K562 (cell line): ENCODE measurements at regions not wholly inside any gene's neighbourhood (a gene's known extent, or its start where the extent isn't known, plus 50 kb on each side); places are given as distances from the start of the nearest gene placed in this dataset.

Experiments
- ATAC-seq: fragments of 200-7000 bp; cut with Tn5 transposase; 3 replicates; pipeline ENCODE4 v1.9.1; 2020; ENCODE audit warnings: moderate library complexity
- BruUV-seq: library from RNA; stranded (reverse); fragments of 400-500 nt; replicated peaks from 2 replicates; lab custom pipeline; 2021; lab: Mats Ljungman, UMichigan
- CTCF ChIA-PET: fragments of 300-600 bp; formaldehyde crosslinking; extraction: SDS; loops from one replicate; lab custom pipeline; 2021; ENCODE audit warnings: low intra/inter-chr PET ratio; lab: Yijun Ruan, JAX
- POLR2A ChIA-PET: fragments of 300-600, 350-650 bp; sonication (Branson Sonifier 250); formaldehyde crosslinking; extraction: SDS; loops from one replicate; lab custom pipeline; 2021; ENCODE audit warnings: antibody characterized with exemption, inconsistent platforms; lab: Yijun Ruan, JAX
- DNase-seq, 4 experiments: peaks; one replicate each; pipeline versions ENCODE4 v3.0.0 to v3.0.0-alpha.2; 2011 to 2018; ENCODE audit warnings: low spot score in 3 of 4, mixed read lengths in 3 of 4; ENCODE audit errors: extremely low read depth in 1 of 4
- FAIRE-seq: peaks from 2 replicates; lab custom pipeline; 2011; peaks lifted over from hg19 to GRCh38; lab: Jason Lieb, UNC
- H2AFZ ChIP-seq: 2 replicates; pipeline ENCODE4 v1.6.0; 2011; ENCODE audit warnings: low read depth, low read length, control low read depth, inconsistent platforms
- H3K27ac ChIP-seq: fragments of 200-600 bp; 3 replicates; pipeline ENCODE4 v1.8.0; 2011; ENCODE audit warnings: low read depth, mild to moderate bottlenecking, control low read depth, inconsistent platforms, low read length, moderate library complexity, mixed read lengths; ENCODE audit errors: extremely low read depth
- H3K27me3 ChIP-seq, 2 experiments: fragments of 300-600 bp in 1 of 2; 2 replicates in 1 of 2; 3 replicates in 1 of 2; pipeline versions ENCODE4 v1.6.0 to v1.8.0; 2011; ENCODE audit warnings: inconsistent platforms in 2 of 2, low read length in 2 of 2, mild to moderate bottlenecking in 1 of 2, mixed read lengths in 1 of 2, moderate library complexity in 1 of 2; ENCODE audit not compliant: control insufficient read depth in 2 of 2, insufficient read depth in 2 of 2
- H3K36me3 ChIP-seq: fragments of 300-600 bp; 3 replicates; pipeline ENCODE4 v1.8.0; 2011; ENCODE audit warnings: mild to moderate bottlenecking, low read length, inconsistent platforms; ENCODE audit not compliant: control insufficient read depth, insufficient read depth
- H3K4me1 ChIP-seq, 2 experiments: fragments of 200-600 bp in 1 of 2; replicated peaks in 1 of 2; 2 replicates in 1 of 2; 3 replicates in 1 of 2; pipeline versions ENCODE4 v1.5.1 to v1.8.0; 2011; ENCODE audit warnings: inconsistent platforms in 2 of 2, low read length in 2 of 2, mild to moderate bottlenecking in 1 of 2, mixed read lengths in 1 of 2, moderate library complexity in 1 of 2; ENCODE audit not compliant: control insufficient read depth in 2 of 2, insufficient read depth in 2 of 2
- H3K4me2 ChIP-seq: 2 replicates; pipeline ENCODE4 v1.6.1; 2011; ENCODE audit warnings: low read length, control low read depth, inconsistent platforms, mixed read lengths; ENCODE audit not compliant: insufficient read depth
- H3K4me3 ChIP-seq: fragments of 200-600 bp; sonication (generic), shearing (Covaris generic); 2 replicates; pipeline ENCODE4 v1.5.1; 2016; ENCODE audit warnings: control low read depth, inconsistent platforms
- H3K79me2 ChIP-seq: fragments of 200-600 bp; 3 replicates; pipeline ENCODE4 v1.8.0; 2011; ENCODE audit warnings: low read length, inconsistent platforms; ENCODE audit not compliant: control insufficient read depth, insufficient read depth
- H3K9ac ChIP-seq, 2 experiments: 2 replicates each; pipeline versions ENCODE4 v1.6.0 to v1.6.1; 2011; ENCODE audit warnings: low read depth in 2 of 2, low read length in 2 of 2, control low read depth in 1 of 2, inconsistent platforms in 1 of 2, mild to moderate bottlenecking in 1 of 2, mixed read lengths in 1 of 2; ENCODE audit not compliant: insufficient read depth in 1 of 2
- H3K9me1 ChIP-seq: one replicate; pipeline ENCODE4 v1.6.0; 2011; ENCODE audit warnings: inconsistent platforms, mild to moderate bottlenecking, low read length, moderate library complexity; ENCODE audit not compliant: control insufficient read depth, insufficient read depth
- H3K9me3 ChIP-seq: replicated peaks from 2 replicates; pipeline ENCODE4 v1.5.1; 2011; ENCODE audit warnings: low read depth, low read length, inconsistent platforms; ENCODE audit not compliant: control insufficient read depth, insufficient read depth
- H4K20me1 ChIP-seq: replicated peaks from 2 replicates; pipeline ENCODE4 v1.6.1; 2011; ENCODE audit warnings: low read length, inconsistent platforms, mixed read lengths; ENCODE audit not compliant: control insufficient read depth, insufficient read depth
- ARHGAP35 ChIP-seq: fragments of 450-650 bp; IDR thresholded peaks from 2 replicates; pipeline ENCODE4 v1.6.1; 2018; ENCODE audit not compliant: partially characterized antibody
- ASH1L ChIP-seq: fragments of 450-650 bp; IDR thresholded peaks from 2 replicates; pipeline ENCODE4 v1.6.1; 2018; ENCODE audit warnings: borderline replicate concordance, mild to moderate bottlenecking, low read depth; ENCODE audit not compliant: partially characterized antibody
- CHD2 ChIP-seq: IDR thresholded peaks from 2 replicates; pipeline ENCODE4 v1.6.1; 2011; ENCODE audit warnings: low read depth, low read length
- HDAC8 ChIP-seq: fragments of 450-650 bp; IDR thresholded peaks from 2 replicates; pipeline ENCODE4 v1.6.1; 2016; ENCODE audit warnings: mild to moderate bottlenecking, missing genetic modification characterization, moderate library complexity, missing compliant biosample characterization
- IRF2 ChIP-seq: sonication (generic); formaldehyde crosslinking; IDR thresholded peaks from 2 replicates; pipeline ENCODE4 v1.8.1; 2022; ENCODE audit warnings: mild to moderate bottlenecking, missing genetic modification reagents
- KDM1A ChIP-seq, 2 experiments: fragments of 450-650 bp; IDR thresholded peaks; 2 replicates each; pipeline ENCODE4 v1.6.1; 2016; ENCODE audit warnings: mild to moderate bottlenecking in 2 of 2
- L3MBTL2 ChIP-seq: fragments of 450-650 bp; IDR thresholded peaks from 2 replicates; pipeline ENCODE4 v1.6.1; 2016; ENCODE audit warnings: mild to moderate bottlenecking, moderate library complexity
- MCM7 ChIP-seq, 2 experiments: fragments of 450-650 bp; IDR thresholded peaks; 2 replicates each; pipeline ENCODE4 v1.6.1; 2016 to 2018
- PYGO2 ChIP-seq: fragments of 450-650 bp; IDR thresholded peaks from 2 replicates; pipeline ENCODE4 v1.6.1; 2016; ENCODE audit warnings: mild to moderate bottlenecking, missing genetic modification characterization, moderate library complexity, missing compliant biosample characterization
- SAFB2 ChIP-seq: fragments of 200-400 bp; formaldehyde crosslinking; IDR thresholded peaks from 2 replicates; pipeline ENCODE4 v1.6.1; 2018; ENCODE audit warnings: borderline replicate concordance, low read length, low read depth, moderate library complexity; ENCODE audit not compliant: severe bottlenecking
- SLC30A9 ChIP-seq: fragments of 250-450 bp; sonication (Bioruptor Pico); IDR thresholded peaks from 2 replicates; pipeline ENCODE4 v1.8.0; 2022; ENCODE audit warnings: mild to moderate bottlenecking, moderate library complexity
- ZNF146 ChIP-seq: IDR thresholded peaks from one replicate; pipeline ENCODE4 v1.6.1; 2018; ENCODE audit warnings: missing compliant biosample characterization; ENCODE audit not compliant: unreplicated experiment
- ZNF408 ChIP-seq: fragments of 250-450 bp; sonication (Bioruptor Pico); IDR thresholded peaks from 2 replicates; pipeline ENCODE4 v1.4.0; 2020; ENCODE audit warnings: low read depth, mild to moderate bottlenecking, moderate library complexity
- ZNF785 ChIP-seq: fragments of 250-450 bp; sonication (Bioruptor Pico); IDR thresholded peaks from 2 replicates; pipeline ENCODE4 v1.4.0; 2020; ENCODE audit warnings: mild to moderate bottlenecking
- WGBS: fragments of 100-300 bp; shearing (Covaris generic); methylation state at CpG from one replicate; pipeline ENCODE4 v1.1.6; 2016; ENCODE audit warnings: low coverage, mixed read lengths; ENCODE audit not compliant: insufficient coverage; ENCODE audit errors: missing lambda C conversion rate; 5-methylcytosine and 5-hydroxymethylcytosine counted together
- in situ Hi-C: fragments of 300-500 bp; cut with MboI; formaldehyde crosslinking; loops from 4 replicates; pipeline ENCODE4 v1.15.0; 2018; ENCODE audit warnings: inconsistent platforms, mixed read lengths
- intact Hi-C: fragments of 100-400 bp; cut with micrococcal nuclease; formaldehyde crosslinking; loops from 2 replicates; pipeline ENCODE4 v1.14.2; 2022
- TF ChIP-seq, protein P1 (sequence below): fragments of 450-650 bp; formaldehyde crosslinking; IDR thresholded peaks from 2 replicates; pipeline ENCODE4 v1.4.0; 2020; ENCODE audit warnings: mild to moderate bottlenecking, moderate library complexity
- TF ChIP-seq, protein P2 (sequence below), 3 experiments: fragments of 200-800 bp in 1 of 3; fragments of 250-450 bp in 1 of 3; fragments of 450-650 bp in 1 of 3; sonication (Bioruptor Pico) in 1 of 3; sonication (Bioruptor generic) in 1 of 3; formaldehyde crosslinking in 1 of 3; IDR thresholded peaks; 2 replicates each; pipeline versions ENCODE4 v1.6.1 to v1.8.0; 2016 to 2022; ENCODE audit warnings: mild to moderate bottlenecking in 2 of 3, missing genetic modification characterization in 2 of 3, missing compliant biosample characterization in 1 of 3, moderate library complexity in 1 of 3
- TF ChIP-seq, protein P3 (sequence below): sonication (generic); formaldehyde crosslinking; IDR thresholded peaks from 2 replicates; pipeline ENCODE4 v1.4.0; 2020; ENCODE audit warnings: mild to moderate bottlenecking, missing genetic modification reagents

DNA sequence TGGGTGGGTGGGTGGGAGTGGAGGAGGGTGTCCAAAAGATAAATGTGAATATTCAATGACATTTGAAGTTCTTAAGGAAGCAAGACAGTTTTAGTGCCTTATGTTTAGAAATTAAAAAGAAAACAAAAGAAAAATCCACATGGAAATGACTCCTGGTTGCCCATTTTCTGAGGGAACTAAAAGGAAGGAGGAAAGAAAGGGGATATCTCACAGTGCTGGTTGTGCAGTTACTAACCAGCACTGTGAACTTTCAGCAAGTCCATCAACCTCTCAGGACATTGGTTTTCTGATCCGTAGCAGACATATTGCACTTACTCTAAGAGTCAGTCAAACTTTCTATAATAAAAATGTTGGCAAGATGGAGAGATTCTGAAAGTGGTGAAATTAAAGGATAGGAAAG lies 431.0 kb upstream of the CLINT1 start (continued):
- TF ChIP-seq, protein P1, sequence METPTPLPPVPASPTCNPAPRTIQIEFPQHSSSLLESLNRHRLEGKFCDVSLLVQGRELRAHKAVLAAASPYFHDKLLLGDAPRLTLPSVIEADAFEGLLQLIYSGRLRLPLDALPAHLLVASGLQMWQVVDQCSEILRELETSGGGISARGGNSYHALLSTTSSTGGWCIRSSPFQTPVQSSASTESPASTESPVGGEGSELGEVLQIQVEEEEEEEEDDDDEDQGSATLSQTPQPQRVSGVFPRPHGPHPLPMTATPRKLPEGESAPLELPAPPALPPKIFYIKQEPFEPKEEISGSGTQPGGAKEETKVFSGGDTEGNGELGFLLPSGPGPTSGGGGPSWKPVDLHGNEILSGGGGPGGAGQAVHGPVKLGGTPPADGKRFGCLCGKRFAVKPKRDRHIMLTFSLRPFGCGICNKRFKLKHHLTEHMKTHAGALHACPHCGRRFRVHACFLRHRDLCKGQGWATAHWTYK (CRISPR knock-in tag), result no peak
- TF ChIP-seq ZNF785 (CRISPR knock-in tag), result no peak

DNA sequence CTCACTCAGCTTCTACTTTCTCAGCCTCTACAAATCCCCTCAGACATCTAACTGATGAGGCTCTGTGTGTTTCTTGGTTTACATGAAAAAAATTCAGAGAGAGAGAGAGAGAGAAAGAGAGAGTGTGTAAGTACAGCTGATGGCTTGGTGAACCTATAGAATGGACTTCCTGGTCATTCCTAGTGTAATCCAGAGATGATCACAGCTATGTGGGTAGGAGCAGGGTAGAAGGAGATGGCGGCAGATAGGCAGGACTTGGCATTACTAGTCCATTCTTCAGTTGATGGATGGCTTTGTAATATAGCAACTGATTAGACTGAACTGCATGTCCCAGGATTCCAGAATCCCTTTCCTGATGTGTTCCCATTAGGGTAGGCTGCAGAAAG lies 429.3 kb upstream of the CLINT1 start:
- Histone ChIP-seq H3K27me3 (no peaks in the 10 kb centered on the region), H3K79me2 (no peaks in the 10 kb centered on the region), H3K4me3 (no peak overlapping the region), H3K36me3 (no peaks in the 10 kb centered on the region), H3K9me1 (no peaks in the 10 kb centered on the region), H3K4me2 (no peak overlapping the region), H3K9ac (no peak overlapping the region), H2AFZ (no peak overlapping the region), H3K9me3 (no peaks in the 10 kb centered on the region), H4K20me1 (no peaks in the 10 kb centered on the region), H3K27ac (no peak overlapping the region), H3K4me1 (no peaks in the 10 kb centered on the region)
- DNase-seq (no peak), ATAC-seq (no peak), FAIRE-seq (no peak)
- intact Hi-C loops (no loop called here), in situ Hi-C loops (no loop called here)
- ChIA-PET POLR2A (no interaction called here), CTCF (no interaction called here)
- no TSS peak for BruUV-seq
- WGBS, result 0% methylated on average over 1 of the region's 1 CpG
- no peak for TF ChIP-seq PYGO2 (tag)
- TF ChIP-seq, protein P2, sequence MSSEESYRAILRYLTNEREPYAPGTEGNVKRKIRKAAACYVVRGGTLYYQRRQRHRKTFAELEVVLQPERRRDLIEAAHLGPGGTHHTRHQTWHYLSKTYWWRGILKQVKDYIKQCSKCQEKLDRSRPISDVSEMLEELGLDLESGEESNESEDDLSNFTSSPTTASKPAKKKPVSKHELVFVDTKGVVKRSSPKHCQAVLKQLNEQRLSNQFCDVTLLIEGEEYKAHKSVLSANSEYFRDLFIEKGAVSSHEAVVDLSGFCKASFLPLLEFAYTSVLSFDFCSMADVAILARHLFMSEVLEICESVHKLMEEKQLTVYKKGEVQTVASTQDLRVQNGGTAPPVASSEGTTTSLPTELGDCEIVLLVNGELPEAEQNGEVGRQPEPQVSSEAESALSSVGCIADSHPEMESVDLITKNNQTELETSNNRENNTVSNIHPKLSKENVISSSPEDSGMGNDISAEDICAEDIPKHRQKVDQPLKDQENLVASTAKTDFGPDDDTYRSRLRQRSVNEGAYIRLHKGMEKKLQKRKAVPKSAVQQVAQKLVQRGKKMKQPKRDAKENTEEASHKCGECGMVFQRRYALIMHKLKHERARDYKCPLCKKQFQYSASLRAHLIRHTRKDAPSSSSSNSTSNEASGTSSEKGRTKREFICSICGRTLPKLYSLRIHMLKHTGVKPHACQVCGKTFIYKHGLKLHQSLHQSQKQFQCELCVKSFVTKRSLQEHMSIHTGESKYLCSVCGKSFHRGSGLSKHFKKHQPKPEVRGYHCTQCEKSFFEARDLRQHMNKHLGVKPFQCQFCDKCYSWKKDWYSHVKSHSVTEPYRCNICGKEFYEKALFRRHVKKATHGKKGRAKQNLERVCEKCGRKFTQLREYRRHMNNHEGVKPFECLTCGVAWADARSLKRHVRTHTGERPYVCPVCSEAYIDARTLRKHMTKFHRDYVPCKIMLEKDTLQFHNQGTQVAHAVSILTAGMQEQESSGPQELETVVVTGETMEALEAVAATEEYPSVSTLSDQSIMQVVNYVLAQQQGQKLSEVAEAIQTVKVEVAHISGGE (CRISPR knock-in tag; IDR thresholded peaks at IDR 0.05), result no peak
- TF ChIP-seq KDM1A (IDR thresholded peaks at IDR 0.05), result no peak
- TF ChIP-seq ASH1L, result no peak
- no peak for TF ChIP-seq ARHGAP35
- TF ChIP-seq ZNF408 (CRISPR knock-in tag), result no peak
- no peak for TF ChIP-seq ZNF146
- no peak for TF ChIP-seq HDAC8 (tag)
- no peak for TF ChIP-seq SAFB2
- TF ChIP-seq L3MBTL2, result no peak
- no peak for TF ChIP-seq SLC30A9 (CRISPR knock-in tag)
- no peak for TF ChIP-seq CHD2
- TF ChIP-seq, protein P3, sequence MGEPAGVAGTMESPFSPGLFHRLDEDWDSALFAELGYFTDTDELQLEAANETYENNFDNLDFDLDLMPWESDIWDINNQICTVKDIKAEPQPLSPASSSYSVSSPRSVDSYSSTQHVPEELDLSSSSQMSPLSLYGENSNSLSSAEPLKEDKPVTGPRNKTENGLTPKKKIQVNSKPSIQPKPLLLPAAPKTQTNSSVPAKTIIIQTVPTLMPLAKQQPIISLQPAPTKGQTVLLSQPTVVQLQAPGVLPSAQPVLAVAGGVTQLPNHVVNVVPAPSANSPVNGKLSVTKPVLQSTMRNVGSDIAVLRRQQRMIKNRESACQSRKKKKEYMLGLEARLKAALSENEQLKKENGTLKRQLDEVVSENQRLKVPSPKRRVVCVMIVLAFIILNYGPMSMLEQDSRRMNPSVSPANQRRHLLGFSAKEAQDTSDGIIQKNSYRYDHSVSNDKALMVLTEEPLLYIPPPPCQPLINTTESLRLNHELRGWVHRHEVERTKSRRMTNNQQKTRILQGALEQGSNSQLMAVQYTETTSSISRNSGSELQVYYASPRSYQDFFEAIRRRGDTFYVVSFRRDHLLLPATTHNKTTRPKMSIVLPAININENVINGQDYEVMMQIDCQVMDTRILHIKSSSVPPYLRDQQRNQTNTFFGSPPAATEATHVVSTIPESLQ (CRISPR knock-in tag), result no peak
- no peak for TF ChIP-seq IRF2 (CRISPR knock-in tag)
- TF ChIP-seq MCM7 (IDR thresholded peaks at IDR 0.05), result no peak
